MM.1S (cell line): ENCODE measurements at regions not wholly inside any gene's neighbourhood (a gene's known extent, or its start where the extent isn't known, plus 50 kb on each side); places are given as distances from the start of the nearest gene placed in this dataset.

Source experiments
- DNase-seq: peaks from one replicate; pipeline ENCODE4 v3.0.0-alpha.2; 2015
- H2AFZ ChIP-seq: fragments of 300-600 bp; sonication (generic); 2 replicates; pipeline ENCODE4 v1.6.0; 2016; ENCODE audit warnings: antibody characterized with exemption, low read length
- H3F3A ChIP-seq: fragments of 300-600 bp; sonication (generic); 2 replicates; pipeline ENCODE4 v1.6.1; 2016; ENCODE audit warnings: mild to moderate bottlenecking, antibody characterized with exemption, low read length, moderate library complexity, mixed read lengths; ENCODE audit not compliant: insufficient read depth
- H3K27ac ChIP-seq: fragments of 300-600 bp; sonication (generic); 2 replicates; pipeline ENCODE4 v1.5.1; 2016; ENCODE audit warnings: mild to moderate bottlenecking, low read length
- H3K27me3 ChIP-seq: fragments of 300-600 bp; sonication (generic); replicated peaks from 2 replicates; pipeline ENCODE4 v1.6.0; 2016; ENCODE audit warnings: low read length; ENCODE audit not compliant: insufficient read depth
- H3K36me3 ChIP-seq: fragments of 300-600 bp; sonication (generic); replicated peaks from 2 replicates; pipeline ENCODE4 v1.6.1; 2016; ENCODE audit warnings: mild to moderate bottlenecking, low read length, mixed read lengths; ENCODE audit not compliant: insufficient read depth
- H3K4me1 ChIP-seq: fragments of 300-600 bp; sonication (generic); 2 replicates; pipeline ENCODE4 v1.6.1; 2016; ENCODE audit warnings: low read length, mixed read lengths
- H3K4me2 ChIP-seq: fragments of 300-600 bp; sonication (generic); 2 replicates; pipeline ENCODE4 v1.6.0; 2016; ENCODE audit warnings: low read depth, low read length
- H3K4me3 ChIP-seq: fragments of 300-600 bp; sonication (generic); 2 replicates; pipeline ENCODE4 v1.5.1; 2016; ENCODE audit warnings: low read length, mixed read lengths
- H3K79me2 ChIP-seq: fragments of 300-600 bp; sonication (generic); 2 replicates; pipeline ENCODE4 v1.6.1; 2016; ENCODE audit warnings: mixed run types, low read length, mixed read lengths
- H3K9ac ChIP-seq: fragments of 300-600 bp; sonication (generic); 2 replicates; pipeline ENCODE4 v1.6.1; 2016; ENCODE audit warnings: low read length, mixed read lengths
- H3K9me2 ChIP-seq: fragments of 300-600 bp; sonication (generic); replicated peaks from 2 replicates; pipeline ENCODE4 v1.6.1; 2016; ENCODE audit warnings: mild to moderate bottlenecking, low read length, mixed read lengths; ENCODE audit not compliant: insufficient read depth
- H3K9me3 ChIP-seq: fragments of 300-600 bp; sonication (generic); replicated peaks from 2 replicates; pipeline ENCODE4 v1.6.1; 2016; ENCODE audit warnings: mild to moderate bottlenecking, low read length, mixed read lengths; ENCODE audit not compliant: insufficient read depth
- H4K20me1 ChIP-seq: fragments of 300-600 bp; sonication (generic); 2 replicates; pipeline ENCODE4 v1.6.1; 2016; ENCODE audit warnings: mild to moderate bottlenecking, low read length, moderate library complexity, mixed read lengths; ENCODE audit not compliant: insufficient read depth
- EZH2 ChIP-seq: fragments of 300-600 bp; sonication (generic); optimal IDR thresholded peaks from 2 replicates; pipeline ENCODE3; 2017; ENCODE audit warnings: low read depth, mild to moderate bottlenecking, antibody characterized with exemption, low read length, mixed read lengths
- EZH2phosphoT487 ChIP-seq: fragments of 300-600 bp; sonication (generic); IDR thresholded peaks from 2 replicates; pipeline ENCODE4 v1.6.1; 2018; ENCODE audit warnings: antibody characterized with exemption, low read length
- TF ChIP-seq, protein P1 (sequence below): fragments of 300-600 bp; sonication (generic); IDR thresholded peaks from 2 replicates; pipeline ENCODE4 v1.5.1; 2016; ENCODE audit warnings: antibody characterized with exemption, low read length, mixed read lengths

GRCh38 chr1:60581455-60582220, 500.7 kb upstream of the NFIA start:
- H3K4me3 ChIP-seq: no peak overlapping the region
- no peak overlapping the region for H3K9ac ChIP-seq
- no peaks in the 10 kb centered on the region for H4K20me1 ChIP-seq
- H3F3A ChIP-seq: no peaks in the 10 kb centered on the region
- no peaks in the 10 kb centered on the region for H3K9me2 ChIP-seq
- TF ChIP-seq, protein P1, sequence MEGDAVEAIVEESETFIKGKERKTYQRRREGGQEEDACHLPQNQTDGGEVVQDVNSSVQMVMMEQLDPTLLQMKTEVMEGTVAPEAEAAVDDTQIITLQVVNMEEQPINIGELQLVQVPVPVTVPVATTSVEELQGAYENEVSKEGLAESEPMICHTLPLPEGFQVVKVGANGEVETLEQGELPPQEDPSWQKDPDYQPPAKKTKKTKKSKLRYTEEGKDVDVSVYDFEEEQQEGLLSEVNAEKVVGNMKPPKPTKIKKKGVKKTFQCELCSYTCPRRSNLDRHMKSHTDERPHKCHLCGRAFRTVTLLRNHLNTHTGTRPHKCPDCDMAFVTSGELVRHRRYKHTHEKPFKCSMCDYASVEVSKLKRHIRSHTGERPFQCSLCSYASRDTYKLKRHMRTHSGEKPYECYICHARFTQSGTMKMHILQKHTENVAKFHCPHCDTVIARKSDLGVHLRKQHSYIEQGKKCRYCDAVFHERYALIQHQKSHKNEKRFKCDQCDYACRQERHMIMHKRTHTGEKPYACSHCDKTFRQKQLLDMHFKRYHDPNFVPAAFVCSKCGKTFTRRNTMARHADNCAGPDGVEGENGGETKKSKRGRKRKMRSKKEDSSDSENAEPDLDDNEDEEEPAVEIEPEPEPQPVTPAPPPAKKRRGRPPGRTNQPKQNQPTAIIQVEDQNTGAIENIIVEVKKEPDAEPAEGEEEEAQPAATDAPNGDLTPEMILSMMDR: no peak
- no peak for TF ChIP-seq EZH2
- TF ChIP-seq EZH2phosphoT487: no peak
- no peaks in the 10 kb centered on the region for H3K79me2 ChIP-seq
- H3K36me3 ChIP-seq: no peaks in the 10 kb centered on the region
- H2AFZ ChIP-seq: no peak overlapping the region
- H3K9me3 ChIP-seq: no peaks in the 10 kb centered on the region
- H3K4me2 ChIP-seq: no peak overlapping the region
- no peaks in the 10 kb centered on the region for H3K4me1 ChIP-seq
- no peak for DNase-seq
- H3K27me3 ChIP-seq: no peaks in the 10 kb centered on the region
- H3K27ac ChIP-seq: no peak overlapping the region

- TF ChIP-seq, protein P1: no peak
- no peak for TF ChIP-seq EZH2phosphoT487
- no peak for TF ChIP-seq EZH2
- Histone ChIP-seq H3K79me2 (no peaks in the 10 kb centered on the region), H3F3A (no peaks in the 10 kb centered on the region), H3K4me3 (no peak overlapping the region), H3K4me2 (no peak overlapping the region), H3K27ac (no peak overlapping the region), H4K20me1 (no peaks in the 10 kb centered on the region), H3K9ac (no peak overlapping the region), H3K9me2 (no peaks in the 10 kb centered on the region), H2AFZ (no peak overlapping the region), H3K9me3 (no peaks in the 10 kb centered on the region), H3K27me3 (no peaks in the 10 kb centered on the region), H3K36me3 (no peaks in the 10 kb centered on the region), H3K4me1 (no peaks in the 10 kb centered on the region)
- no peak for DNase-seq
These were observed 503.5 kb upstream of the C1orf87 start for GRCh38 chr1:60577029-60577428.

- H3F3A ChIP-seq: no peaks in the 10 kb centered on the region
- no peaks in the 10 kb centered on the region for H3K9me3 ChIP-seq
- no peaks in the 10 kb centered on the region for H3K27me3 ChIP-seq
- H3K36me3 ChIP-seq: no peaks in the 10 kb centered on the region
- no peak overlapping the region for H3K27ac ChIP-seq
- H3K4me1 ChIP-seq: no peaks in the 10 kb centered on the region
- H3K9me2 ChIP-seq: no peaks in the 10 kb centered on the region
- TF ChIP-seq EZH2phosphoT487 (no peak), EZH2 (no peak)
- TF ChIP-seq, protein P1: no peak
- H2AFZ ChIP-seq: no peak overlapping the region
- no peaks in the 10 kb centered on the region for H4K20me1 ChIP-seq
- DNase-seq: no peak
- H3K79me2 ChIP-seq: no peaks in the 10 kb centered on the region
- H3K4me3 ChIP-seq: no peak overlapping the region
- H3K4me2 ChIP-seq: no peak overlapping the region
- no peak overlapping the region for H3K9ac ChIP-seq
These were observed 501.9 kb upstream of the C1orf87 start for GRCh38 chr1:60575326-60575977.
